ENCODE measurements at regions not wholly inside any gene's neighbourhood (a gene's known extent, or its start where the extent isn't known, plus 50 kb on each side); places are given as distances from the start of the nearest gene placed in this dataset.

- no peak for DNase-seq
Measured at GRCh38 chr4:125365731-125366130, 51.0 kb downstream of the FAT4 start.

GRCh38 chr4:125368146-125368545 is 53.4 kb downstream of the FAT4 start:
- no peak for DNase-seq

DNA sequence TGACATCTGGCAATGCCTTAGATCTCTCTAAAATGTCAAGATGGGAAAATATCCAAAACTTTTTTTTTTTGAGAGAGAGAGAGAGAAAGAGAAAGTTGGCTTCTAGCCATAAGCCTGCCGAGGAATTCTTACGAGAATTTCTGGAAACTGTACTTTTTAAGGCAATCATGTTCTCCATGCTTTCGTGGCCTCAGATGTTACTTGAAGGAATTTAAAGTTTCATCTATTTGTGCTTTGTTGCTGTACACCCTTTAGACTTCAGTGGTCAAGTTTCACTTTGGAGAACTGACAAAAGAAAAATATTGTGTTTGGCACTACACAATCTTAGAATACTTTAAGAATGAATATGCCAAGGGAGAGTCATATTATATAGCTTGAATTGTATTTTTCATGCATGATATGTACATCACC is 53.9 kb downstream of the FAT4 start:
- no peak for DNase-seq

- no peak for DNase-seq
Measured at GRCh38 chr4:125369098-125369497, 54.3 kb downstream of the FAT4 start.

- no peak for DNase-seq
Measured at GRCh38 chr4:125370478-125370877, 55.7 kb downstream of the FAT4 start.

GRCh38 chr4:125382995-125383394 is 68.2 kb downstream of the FAT4 start:
- DNase-seq, result no peak

DNA sequence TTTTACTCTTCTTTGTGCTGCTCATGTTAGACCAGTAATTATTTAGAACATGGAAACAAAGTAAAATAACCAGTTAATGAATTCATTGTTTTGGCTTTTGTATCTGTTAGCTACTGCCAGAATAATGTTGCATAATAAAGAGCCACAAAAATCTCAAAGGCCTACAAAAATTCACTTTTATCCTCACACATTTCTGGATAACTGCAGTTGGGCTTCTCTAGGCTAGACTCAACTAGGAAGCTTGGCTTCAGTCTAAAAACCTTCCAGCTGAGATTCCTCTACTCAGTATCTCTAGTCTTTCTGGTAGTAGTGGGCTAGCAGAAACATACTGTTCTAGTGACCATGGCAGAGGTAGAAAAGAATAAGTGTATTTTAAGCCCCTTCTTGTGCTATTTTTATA is 73.0 kb downstream of the FAT4 start:
- DNase-seq, result no peak

GRCh38 chr4:125388613-125389012 is 73.9 kb downstream of the FAT4 start:
- no peak for DNase-seq

DNA sequence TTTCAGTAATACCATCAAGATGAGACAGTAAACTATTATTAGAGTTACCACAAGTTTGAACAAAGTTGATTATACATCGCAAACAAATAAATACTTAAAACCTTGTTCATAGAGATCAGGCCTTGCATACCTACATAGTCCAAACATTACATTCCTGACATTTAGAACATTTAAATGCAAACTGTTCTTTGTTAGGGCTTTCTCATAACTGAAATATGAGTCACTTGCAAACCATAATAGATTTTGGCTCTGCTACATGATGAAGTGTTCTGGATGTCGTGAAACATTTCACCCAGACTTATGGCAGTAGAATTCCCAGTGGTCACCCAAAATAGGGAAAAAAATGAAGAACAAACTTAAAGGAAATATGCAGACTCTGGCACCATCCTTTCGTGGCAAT is 75.0 kb downstream of the FAT4 start:
- DNase-seq, result no peak

- DNase-seq, result no peak
Measured at GRCh38 chr4:125390126-125390525, 75.4 kb downstream of the FAT4 start.

DNA sequence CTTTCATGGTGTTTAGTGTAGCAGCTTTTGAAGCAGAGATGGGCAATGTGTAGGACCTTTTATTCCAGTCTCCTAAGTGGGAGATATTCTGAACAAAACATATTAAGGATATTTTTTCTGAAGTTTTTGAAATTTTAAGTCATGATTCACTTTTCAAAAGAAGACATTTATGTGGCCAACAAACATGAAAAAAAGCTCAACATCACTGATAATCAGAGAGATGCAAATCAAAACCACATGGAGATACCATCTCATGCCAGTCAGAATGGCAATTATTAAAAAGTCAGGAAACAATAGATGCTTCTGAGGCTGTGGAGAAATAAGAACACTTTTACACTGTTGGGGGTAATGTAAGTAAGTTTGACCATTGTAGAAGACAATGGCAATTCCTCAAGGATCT is 76.0 kb downstream of the FAT4 start:
- no peak for DNase-seq

DNA sequence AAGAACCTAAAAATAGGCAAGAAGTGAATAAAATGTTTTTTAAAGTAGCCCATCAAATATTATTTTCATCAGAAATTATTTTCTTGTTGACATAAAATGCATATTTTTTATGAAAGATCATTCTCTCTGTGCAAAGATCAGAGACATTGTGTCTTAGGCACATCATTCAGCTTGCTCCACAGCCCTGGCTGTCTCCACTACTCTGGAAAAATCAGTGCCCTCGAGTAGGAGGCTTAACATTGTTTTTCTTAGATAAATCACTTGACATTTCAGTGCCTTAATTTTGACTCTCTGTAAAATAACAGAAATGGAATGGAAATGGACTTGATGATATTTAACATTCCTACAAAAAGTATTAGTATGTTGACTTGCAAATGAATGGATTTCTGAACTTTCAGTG is 77.9 kb downstream of the FAT4 start:
- no peak for DNase-seq

GRCh38 chr4:125393825-125394224 is 79.1 kb downstream of the FAT4 start:
- no peak for DNase-seq

DNA sequence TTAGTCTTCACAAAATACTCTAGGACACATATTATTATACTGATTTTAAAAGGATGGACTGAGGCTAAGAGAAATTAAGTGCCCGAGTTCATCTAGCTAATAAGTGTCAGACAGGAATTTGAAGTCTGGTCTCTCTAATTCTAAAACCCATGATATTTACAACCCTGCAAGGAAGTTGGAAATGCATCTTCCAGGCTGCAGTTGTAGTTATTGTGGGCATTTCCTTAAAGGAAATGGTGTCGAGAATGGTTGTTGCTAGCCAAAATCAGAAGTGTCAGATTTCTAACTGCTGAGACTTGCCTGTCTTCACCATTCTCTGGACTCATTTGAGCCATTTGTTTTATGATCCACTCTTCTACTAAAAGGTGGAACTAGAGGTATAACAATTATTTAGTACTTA is 82.5 kb downstream of the FAT4 start:
- DNase-seq, result no peak

GRCh38 chr4:125398263-125399002 is 83.7 kb downstream of the FAT4 start:
- no peak for DNase-seq

GRCh38 chr4:125400756-125401155 is 86.0 kb downstream of the FAT4 start:
- DNase-seq, result no peak

GRCh38 chr4:125401784-125402183 is 87.0 kb downstream of the FAT4 start:
- no peak for DNase-seq

- DNase-seq, result no peak
Measured at GRCh38 chr4:125420526-125420925, 105.8 kb downstream of the FAT4 start.

GRCh38 chr4:125421547-125421946 is 106.8 kb downstream of the FAT4 start:
- no peak for DNase-seq

DNA sequence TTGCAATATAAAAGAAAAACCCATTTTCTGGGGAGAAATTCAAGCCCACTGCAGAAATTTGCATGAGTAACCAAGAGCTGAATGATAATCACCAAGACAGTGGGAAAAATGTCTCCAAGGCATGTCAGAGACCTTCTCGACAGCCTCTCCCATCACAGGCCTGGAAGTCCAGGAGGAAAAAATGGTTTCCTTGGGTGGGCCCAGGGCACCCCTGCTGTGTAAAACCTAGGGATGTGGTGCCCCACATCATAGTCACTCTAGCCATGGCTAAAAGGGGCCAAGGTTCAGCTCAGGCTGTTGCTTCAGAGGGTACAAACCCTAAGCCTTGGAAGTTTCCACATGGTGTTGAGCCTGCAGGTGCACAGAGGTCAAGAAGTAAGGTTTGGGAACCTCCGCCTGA is 108.4 kb downstream of the FAT4 start:
- DNase-seq, result no peak

GRCh38 chr4:125428832-125429231 is 114.1 kb downstream of the FAT4 start:
- DNase-seq, result no peak

GRCh38 chr4:125430086-125430485 is 115.3 kb downstream of the FAT4 start:
- DNase-seq, result no peak

DNA sequence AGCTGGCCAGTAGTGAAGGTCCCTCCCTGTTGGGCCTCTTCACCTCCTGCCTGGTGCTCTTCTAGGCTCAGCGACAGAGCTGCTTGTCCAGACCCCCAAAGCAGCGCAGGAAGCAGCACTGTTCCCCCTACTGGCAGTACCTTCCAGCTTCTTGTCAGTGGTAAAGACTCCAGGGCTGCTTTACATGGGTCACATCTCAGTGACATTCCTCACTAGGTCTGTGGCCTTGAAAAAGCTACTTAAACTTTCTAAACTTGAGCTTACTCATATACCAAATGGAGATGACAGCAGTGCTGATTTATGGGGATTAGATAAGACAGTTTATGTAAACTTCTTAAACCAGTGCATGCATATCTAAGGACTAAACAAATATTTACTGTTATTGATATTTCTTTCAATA is 117.3 kb downstream of the FAT4 start:
- DNase-seq, result no peak

DNA sequence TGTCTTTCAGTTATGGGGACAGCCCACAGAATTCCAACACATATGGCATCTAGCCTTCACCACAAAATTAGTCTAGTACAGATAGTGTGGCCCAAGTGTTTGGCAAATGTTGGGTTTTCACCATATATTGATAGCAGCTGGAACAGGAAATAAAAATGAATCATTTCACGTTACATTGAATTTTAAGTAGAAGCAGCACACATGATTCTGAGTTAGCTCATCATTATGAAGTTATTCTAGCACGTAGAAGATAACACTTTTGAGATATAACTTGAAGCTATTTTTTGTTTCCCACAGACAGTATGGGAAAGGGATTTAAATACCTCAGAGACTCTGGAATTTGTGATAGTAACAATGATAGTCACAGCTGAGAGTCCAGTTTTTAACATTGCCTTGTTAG is 118.7 kb downstream of the FAT4 start:
- no peak for DNase-seq

DNA sequence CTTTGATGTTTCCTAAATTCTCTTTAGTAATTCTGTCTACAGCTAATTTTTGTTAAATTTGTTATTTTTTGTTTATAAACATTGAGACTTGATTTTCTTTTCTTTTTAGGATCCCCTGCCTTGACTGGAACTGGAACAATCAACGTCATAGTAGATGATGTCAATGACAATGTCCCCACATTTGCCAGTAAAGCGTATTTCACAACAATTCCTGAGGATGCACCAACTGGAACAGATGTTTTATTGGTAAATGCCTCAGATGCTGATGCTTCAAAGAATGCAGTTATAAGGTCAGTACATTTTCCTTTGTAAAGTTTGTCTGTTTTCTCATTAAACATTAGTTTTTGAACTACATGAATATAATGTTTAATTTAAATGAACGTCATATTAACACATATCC is 119.4 kb downstream of the FAT4 start:
- DNase-seq, result no peak

DNA sequence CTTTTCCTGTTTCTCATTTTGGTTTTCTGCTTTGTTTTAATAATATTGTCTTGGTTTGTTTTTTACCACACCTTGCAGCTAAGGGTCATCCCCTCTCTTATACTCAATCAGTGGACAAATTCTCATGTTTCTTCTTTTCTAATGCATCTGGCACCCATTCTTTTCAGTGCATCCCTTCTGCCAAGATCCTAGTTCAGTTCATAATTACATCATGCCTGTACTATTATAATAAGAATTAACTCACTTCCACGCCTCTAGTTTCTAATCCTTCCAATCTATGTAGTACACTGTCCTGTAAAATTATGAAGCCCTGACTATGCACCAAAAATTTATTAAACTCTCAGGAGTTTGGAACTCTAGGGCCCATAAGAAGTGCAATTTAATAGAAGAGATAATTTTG is 126.1 kb downstream of the FAT4 start:
- no peak for DNase-seq

All from NCI-H1048 (cell line).